GM19372 (cell line): ENCODE measurements at regions not wholly inside any gene's neighbourhood (a gene's known extent, or its start where the extent isn't known, plus 50 kb on each side); places are given as distances from the start of the nearest gene placed in this dataset.

Source experiments
- ATAC-seq: cut with Tn5 transposase; IDR thresholded peaks from one replicate; pipeline ENCODE4 v1.9.1; 2021; ENCODE audit warnings: mild to moderate bottlenecking, low read depth, moderate library complexity; ENCODE audit not compliant: unreplicated experiment

DNA sequence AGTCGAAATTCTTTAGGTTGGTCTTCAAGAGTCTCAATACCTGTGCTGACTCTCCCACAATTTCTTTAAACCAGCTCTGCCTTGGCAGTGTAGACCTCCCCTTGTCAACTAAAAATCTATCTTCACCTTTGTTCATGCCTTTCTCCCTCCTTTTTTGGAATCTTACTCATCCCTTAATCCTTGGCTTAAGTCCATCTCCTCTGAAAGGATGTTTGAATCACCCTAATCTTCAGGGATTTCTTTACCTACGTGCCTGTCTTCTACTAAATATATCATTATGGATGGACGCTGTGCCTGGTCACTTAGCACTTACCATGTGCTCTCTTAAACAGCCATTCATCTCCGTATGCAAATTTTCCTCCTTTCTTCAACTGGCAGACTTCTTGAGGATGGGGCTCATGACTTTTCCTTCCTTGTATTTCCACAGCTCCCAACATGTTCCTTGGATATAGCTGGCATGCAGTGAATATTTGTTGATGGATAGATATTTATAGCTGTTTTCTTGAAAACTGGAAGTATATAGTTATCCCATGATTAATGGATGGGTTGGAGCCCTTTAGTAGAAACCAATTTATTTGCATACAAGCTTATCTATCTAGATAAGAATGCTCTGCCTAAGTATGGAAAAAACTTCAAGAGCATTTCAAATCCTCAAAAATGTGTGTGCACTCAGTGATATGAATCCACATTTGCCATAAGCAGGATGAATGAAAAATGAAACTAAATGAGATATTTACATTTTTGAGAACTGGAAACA is 166.6 kb downstream of the SPRY1 start:
- ATAC-seq, result no peak

DNA sequence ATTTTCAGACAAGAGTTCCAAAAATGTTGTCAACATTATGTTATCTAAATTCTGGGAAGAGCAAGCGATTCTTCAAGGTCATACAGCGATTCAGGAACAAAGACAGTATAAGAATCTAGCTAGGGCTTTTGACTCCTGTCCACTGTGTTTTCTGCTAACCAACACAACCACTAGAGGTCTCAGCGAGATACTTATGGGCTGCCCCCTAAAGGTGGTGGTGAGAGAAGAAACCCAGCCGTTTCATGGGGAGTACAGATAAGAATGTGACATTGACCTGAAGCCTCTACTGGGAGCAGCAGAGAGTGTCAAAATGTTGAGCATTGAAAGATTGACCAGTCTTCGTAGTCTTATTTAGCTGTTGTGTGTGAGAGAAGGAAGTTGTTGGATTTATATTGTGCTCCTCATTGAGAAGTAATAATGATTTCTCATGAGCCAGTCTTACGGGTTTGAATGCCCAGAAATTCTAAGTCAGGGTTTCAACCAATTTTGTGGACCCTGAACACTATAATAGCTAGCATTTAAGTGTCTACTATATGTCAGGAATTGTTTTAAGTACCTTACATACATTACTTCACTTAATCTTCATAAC is 168.3 kb downstream of the SPRY1 start:
- ATAC-seq, result peak; percentile 100

DNA sequence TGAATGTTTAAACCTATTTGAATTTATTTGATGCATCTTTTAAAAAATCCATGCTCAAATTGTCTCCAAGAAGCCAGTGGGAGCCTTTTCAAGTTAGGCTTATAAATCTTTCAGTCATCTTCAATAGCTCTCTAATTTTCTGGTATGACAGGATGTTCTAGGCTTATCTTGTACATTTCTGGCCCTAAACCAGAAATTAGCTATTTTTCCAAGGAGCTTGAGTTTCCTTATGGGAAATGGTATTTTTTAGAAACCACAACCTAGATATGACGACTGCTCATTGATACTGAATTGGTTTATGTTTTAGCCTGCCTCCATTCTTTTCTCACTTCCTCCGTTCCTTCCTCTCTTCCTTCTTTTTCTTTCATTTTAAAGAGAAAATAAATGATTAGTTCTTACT is 172.3 kb downstream of the SPRY1 start:
- no peak for ATAC-seq

DNA sequence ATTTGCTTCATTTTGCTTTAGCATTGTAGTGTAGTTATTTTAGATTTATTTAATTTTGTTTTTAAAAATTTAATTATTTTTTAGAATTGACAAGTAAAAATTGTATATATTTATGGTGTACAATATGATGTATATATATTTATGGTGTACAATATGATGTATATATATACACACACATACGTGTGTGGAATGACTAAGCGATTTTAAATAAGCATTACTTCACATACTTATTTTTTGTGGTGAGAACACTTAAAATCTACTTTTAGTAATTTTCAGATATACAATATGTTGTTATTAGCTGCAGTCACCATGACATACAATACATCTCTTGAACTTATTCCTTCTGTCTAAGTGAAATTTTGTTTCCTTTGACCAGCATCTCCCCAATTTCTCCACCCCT is 172.9 kb downstream of the SPRY1 start:
- no peak for ATAC-seq

DNA sequence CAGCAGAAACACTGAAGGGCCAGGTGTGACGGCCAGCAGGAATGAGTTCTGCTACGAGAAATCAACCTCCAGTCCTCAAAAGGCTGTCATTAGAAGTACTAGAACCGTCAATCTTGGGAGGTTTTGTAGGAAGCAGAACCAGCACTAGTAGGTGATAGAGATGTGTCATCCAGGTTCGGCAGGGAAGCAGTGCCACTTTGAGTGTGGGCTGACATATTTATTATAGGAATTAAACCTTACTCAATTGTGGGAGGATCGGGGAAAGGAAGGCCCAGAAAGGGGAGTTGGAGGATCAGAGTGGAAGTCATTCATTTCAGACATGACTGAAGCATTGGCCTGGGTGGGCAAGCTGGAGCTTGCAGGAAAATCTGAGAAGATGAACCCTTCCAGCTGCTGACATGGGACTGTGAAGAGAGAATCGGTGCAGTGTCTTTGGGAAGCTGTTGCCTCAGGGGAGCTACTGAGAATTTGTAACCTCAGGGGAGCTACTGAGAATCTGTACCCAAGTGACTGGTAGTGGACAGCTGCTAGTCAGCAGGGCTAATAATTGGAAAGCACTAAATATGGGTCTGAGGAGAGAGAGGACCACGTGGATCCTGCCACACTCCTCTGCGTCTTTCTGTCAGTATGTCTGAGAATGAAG is 177.4 kb downstream of the SPRY1 start:
- ATAC-seq, result no peak

DNA sequence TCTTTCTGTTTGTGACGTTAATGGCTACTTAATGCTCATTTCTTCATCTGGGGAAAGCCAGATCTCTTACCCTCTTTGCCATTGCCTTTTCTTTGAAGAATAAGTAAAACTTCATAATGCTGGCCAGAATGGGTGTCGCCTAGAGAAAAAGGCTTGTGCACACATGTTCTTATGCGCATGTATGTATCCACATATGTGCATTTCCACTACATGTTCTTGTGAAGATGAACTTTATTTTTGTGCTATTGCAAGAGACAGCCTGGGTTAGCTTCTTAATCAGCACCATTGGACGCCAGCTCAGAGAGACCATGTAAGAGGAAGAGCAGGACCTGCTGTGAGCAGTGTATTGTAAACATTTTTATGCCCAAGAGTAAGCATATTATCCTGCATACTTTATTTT is 178.7 kb downstream of the SPRY1 start:
- ATAC-seq, result no peak

DNA sequence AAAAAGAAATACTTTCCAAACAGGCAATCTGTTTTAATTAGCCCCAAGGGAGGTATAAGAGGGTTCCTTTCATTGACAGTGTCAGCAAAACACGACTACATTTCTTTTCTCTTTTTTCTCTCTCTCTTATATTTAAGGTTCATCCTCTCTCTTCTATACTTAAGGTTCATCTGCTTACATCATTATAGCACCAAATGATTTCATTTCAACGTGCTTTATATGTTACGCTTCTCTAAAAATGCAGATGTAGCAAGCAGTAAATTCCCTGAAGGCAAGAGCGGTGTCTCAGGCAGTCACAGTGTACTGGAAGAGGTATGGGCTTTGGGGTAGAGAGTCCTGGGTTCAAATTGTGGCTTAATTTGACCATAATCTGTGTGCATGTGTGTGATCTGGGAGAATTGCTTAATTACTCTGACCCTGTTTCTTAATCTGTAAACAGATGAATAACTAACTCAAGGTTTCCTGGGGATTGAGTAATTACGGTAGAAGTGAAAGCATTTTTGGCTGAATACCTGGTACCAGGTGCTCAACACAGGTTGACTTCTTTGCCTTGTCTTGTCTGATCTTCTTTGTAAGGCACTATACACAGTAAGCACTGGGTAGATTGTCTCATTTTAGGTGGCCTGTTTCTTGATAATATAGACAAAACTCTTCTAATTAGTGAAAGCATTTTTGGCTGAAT is 180.8 kb downstream of the SPRY1 start:
- no peak for ATAC-seq

DNA sequence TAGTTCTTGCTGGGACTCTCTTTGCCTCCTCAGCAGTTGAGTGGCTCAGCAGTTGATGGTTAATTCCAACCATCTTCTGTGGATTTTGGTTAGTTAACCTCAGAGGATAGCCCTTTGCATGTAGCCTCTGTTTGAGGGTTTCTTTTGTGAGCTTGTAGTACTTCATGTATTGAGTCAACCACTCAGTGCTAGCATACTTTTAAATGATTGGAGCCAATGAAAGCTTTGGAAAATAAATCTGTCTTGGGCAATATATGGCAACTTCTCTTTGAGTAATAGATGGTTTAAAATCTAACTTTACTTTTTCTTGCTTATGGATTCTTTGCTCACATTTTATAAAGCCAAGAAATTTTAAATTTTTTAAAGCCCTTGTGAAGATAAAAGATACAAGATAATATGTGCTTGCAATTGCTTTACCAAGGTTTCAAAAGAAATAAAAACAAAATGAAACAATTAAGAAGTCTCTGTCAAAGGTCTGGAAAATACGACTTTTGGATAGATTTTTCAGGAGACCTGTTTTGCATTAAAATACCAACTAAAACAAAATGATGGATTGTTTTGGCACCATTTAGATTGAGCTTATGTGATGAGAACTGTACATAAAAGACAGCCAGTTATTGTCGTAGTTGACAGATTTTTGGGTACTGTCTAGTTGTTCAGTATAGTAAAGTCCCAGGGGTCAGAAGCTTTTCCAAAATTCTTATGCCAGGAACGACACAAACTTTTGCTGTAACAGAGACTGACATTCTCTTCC is 181.9 kb downstream of the SPRY1 start:
- ATAC-seq, result no peak

DNA sequence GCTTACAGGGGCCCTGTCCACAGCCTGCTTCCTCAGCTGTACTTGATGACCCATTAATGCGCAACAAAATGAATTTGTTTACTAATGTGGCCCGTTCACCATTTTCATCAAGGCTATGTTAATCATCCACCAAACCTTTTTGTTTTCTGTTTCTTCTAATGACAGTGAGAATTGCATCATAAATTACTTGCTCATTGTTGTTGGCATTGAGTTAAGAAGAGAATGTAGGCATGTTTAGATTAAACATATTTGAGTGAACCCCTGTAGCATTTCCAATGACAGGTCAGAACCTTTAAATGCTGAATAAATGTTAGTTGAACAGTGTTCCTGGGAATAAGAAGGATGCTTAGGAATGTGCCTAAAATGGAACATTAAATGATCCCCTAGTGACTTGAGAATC is 183.4 kb downstream of the SPRY1 start:
- ATAC-seq, result no peak

DNA sequence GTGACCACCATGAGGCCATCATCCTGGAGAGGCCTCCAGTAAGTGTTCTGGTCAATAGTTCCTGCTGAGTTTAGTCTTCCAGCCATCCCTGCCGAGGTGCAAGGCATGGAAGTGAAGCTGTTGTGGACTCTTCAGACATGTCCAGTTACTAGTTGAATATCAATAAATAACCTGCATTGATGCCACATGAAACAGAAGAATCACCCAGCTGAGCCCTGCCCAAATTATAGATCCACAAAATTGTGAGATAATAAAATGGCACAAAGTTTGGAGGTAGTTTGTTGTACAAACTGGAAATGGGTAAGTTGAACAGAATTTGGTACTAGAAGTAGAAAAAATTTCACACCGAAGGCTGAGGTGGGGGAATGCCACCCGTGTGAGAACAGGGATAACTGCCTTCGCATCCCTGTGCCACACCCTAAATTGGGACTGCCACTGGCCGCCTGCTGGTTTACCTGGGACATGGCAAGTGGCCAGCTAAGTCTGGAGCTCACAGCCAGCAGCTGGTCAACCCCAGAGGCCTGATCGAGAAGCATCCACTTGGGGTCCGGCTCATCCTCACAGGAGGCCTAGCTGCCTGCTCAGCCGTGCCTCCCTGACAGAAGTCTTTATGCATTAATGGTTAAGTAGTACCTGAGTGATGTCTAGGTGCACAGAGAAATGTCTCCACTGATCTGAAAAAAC is 184.5 kb downstream of the SPRY1 start:
- no peak for ATAC-seq

DNA sequence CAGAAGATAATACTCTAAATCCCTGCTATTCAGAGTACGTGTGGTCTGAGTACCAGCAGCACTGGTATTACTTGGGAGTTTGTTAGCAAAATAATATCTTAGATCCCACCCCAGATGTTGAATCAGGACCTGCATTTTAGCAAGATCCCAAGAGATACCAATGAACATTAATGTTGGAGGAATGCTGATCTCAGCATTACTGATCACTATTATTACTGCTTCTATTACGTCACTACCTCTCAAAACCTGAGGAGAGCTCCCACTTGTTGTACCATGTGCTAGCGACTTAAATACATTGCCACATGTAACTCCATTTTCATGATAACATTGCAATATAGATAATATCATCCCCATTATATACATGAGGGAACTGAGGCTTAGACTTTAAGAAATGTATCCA is 185.2 kb downstream of the SPRY1 start:
- ATAC-seq, result no peak

DNA sequence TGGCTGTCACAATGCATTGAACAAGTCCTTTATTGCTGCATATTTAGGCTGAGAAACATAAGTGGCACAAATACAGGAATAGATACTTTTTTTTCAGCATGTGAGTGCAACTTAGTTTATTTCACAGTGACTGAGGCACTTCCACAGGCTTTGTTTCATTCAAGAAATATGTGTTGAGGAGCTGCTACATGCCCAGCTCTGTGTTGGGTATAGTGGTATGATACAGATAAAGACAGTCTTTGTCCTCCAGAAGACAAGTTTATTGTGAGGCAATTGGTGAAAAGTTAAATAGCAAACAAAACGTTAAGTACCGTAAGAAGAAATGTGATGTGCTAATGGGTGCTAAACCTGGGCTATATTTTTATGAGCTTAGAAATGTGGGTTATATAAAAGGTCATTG is 186.4 kb downstream of the SPRY1 start:
- ATAC-seq, result no peak

DNA sequence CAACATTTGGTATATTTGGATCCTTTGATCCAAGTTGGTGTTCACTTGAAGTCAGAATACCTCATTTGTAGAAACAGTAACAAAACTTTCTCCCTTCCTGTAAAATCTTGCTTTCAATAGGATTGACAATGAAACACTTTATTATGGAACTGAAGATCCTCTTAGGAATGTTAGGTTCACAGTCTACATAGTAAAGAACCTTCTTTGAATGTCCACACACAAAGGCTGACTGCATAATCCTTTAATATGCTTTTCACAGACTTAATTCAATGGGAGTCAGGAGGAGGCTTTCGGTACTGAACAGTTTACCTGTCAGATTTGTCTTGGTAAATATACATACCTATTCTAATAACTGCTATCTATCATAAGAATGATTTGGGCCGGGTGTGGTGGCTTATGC is 188.5 kb downstream of the SPRY1 start:
- no peak for ATAC-seq

DNA sequence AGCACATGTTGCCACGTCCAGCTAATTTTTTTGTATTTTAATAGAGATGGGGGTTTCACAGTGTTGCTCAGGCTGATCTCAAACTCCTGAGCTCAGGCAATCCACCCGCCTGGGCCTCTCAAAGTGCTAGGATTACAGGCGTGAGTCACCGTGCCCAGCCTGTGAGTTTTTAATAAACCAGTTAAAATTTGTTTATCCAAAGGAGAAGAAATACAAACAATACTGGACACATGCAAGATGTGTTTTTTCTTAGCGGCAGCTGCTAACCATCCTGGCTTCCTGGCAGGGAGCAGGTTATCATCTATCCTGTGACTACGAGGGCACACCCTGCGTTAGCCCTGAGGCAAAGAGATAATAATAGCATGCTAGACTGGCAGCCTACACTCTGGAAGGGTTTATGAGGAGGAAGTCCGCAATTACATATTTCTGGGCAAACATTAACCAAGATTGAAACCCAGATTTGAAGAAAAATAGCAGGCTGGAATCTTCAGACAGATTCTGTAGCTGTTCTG is 191.4 kb downstream of the SPRY1 start:
- ATAC-seq, result peak; percentile 4

DNA sequence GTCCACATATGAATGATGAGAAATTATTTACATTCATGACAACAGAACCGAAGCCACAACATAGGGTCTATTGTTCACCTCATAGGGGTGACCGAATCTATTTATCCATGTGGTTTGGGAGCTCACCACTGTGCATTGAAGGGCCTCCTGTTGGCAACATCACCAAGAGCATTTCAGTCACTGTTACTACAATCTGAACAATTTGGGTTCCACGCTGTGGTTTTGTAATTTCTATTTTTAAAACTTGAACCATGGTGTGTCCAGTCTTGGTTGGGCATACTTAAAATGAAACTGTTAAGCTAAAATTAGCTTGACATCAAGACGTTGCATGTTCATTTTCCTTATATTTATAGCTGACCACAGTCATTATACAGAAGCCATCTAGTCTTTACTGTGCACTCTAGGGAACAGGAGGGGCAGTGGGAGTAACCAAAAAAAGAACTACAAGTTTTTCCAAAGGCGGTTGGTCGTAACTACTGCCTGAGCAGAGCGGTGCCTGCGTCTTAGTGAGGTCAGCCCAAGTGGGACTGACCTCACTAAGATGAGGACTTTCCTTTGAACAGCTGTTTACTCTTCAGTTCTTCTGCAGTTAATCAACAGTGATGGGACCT is 192.1 kb downstream of the SPRY1 start:
- peak; percentile 65 for ATAC-seq

DNA sequence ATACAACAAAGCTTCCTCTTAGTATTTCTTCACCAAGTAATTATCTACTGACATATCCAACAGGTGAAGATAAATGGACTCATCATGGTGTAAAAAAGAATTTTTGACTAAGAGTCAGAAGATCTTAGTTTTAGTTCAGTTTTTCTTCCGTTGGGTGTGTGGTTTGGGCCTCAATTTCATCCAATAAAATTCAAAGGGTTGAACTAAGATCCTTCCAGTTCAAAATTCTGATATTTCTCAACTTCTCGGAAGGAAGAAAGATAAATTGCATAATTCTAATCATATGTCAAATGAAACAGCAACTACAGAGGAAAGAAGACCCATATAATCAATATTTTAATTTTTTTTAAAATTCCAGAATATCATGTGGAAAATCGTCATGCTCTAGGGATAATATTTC is 192.7 kb downstream of the SPRY1 start:
- ATAC-seq, result no peak

DNA sequence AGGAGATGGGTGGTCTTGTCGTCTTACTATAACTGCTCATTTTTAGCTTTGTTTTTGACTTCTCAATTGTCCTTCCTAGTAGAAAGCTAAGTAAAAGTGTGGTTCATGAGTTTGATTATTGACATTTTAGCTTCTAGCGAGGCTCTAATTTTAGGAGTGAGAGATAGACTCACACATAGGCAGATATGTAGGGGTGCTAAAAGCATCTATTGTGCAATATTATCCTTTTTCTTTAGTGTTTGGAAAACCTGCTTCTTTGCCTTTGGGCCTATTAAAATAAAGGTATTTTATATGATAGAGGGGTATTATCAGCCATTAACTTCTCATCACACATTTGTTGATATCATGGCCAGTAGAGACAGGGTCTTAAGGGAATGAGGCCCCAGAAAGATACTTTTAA is 195.3 kb downstream of the SPRY1 start:
- ATAC-seq, result no peak

DNA sequence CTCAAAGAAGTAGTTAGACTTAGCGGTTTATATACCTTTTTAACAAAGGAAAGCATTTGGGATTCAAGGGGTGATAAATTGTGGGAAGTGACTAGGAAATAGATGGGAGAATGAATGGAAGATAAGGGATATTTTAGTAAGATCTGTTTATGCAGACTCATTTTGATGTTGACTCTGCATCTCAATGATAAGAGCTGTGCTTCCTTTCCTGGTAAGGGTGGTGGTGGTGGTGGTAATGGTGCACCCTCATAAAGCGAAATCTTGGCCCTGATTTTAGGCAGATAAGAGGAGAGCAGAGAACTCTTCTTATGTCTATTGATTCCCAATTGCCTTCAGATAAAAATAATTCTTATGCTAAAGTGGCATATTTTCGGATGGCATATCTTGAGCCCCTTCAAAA is 197.1 kb downstream of the SPRY1 start:
- no peak for ATAC-seq

DNA sequence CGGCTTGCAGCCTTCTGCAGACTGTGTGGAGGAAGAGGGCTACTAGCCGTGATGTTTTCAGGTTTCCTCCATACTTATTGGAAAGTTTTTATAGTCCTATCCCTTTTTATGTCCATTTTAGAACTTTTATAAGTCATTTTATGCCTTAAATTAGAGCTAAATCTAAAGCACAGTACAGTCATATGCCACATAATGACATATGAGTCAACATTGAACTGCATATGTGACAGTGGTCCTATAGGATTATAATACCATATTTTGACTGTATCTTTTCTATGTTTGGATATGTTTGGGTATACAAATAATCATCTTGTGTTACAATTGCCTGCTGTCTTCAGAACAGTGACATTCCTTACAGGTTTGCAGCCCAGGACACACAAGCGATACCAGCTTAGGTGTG is 200.2 kb downstream of the SPRY1 start:
- ATAC-seq, result no peak

DNA sequence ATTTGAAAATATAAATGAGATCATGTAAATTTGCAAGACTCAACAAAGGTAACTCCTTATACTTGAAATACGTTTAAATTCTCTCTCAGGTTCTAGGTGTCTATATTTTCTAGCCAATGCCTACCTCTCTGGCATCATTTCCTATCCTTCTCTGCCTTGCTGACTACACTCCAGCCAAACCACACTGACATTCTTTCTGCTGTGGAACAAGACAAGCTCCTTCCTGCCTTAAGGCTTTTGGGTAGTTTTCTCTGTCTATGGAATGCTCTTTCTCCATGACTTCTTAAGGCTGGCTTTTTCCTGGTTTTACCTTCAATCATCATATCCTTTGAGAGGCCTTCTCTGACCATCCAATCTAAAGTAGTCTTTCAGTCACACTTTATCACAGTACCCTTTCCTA is 201.0 kb downstream of the SPRY1 start:
- no peak for ATAC-seq
